H1 (cell line): ENCODE measurements at regions not wholly inside any gene's neighbourhood (a gene's known extent, or its start where the extent isn't known, plus 50 kb on each side); places are given as distances from the start of the nearest gene placed in this dataset.

Experiments
- CTCF ChIA-PET: fragments of 300-600 bp; sonication (Branson Sonifier 250); formaldehyde crosslinking; loops from one replicate; lab custom pipeline; 2021; ENCODE audit not compliant: partially characterized antibody; lab: Charles Lee
- POLR2A ChIA-PET: fragments of 300-600 bp; sonication (Branson Sonifier 250); formaldehyde crosslinking; loops from one replicate; lab custom pipeline; 2021; ENCODE audit warnings: inconsistent platforms; ENCODE audit not compliant: partially characterized antibody; lab: Charles Lee
- DNase-seq, 2 experiments: peaks; one replicate each; pipeline versions ENCODE4 v3.0.0 to v3.0.0-alpha.2; 2010 to 2022; ENCODE audit warnings: low spot score in 2 of 2, low read depth in 1 of 2, mixed read lengths in 1 of 2
- FAIRE-seq: peaks from 2 replicates; lab custom pipeline; 2011; peaks lifted over from hg19 to GRCh38; lab: Jason Lieb, UNC
- H2AFZ ChIP-seq: 2 replicates; pipeline ENCODE4 v1.8.1; 2012; ENCODE audit warnings: low read length, inconsistent platforms
- H2AK5ac ChIP-seq: 2 replicates; pipeline ENCODE4 v1.6.1; 2013; ENCODE audit warnings: low read depth, low read length
- H2BK120ac ChIP-seq: replicated peaks from 2 replicates; pipeline ENCODE3; 2013; ENCODE audit warnings: low read depth, low read length, inconsistent platforms
- H2BK12ac ChIP-seq: 2 replicates; pipeline ENCODE4 v1.6.1; 2013; ENCODE audit warnings: low read depth, low read length
- H2BK15ac ChIP-seq: 2 replicates; pipeline ENCODE4 v1.6.1; 2013; ENCODE audit warnings: low read length
- H2BK20ac ChIP-seq: 2 replicates; pipeline ENCODE4 v1.6.1; 2013; ENCODE audit warnings: low read length
- H2BK5ac ChIP-seq: 2 replicates; pipeline ENCODE4 v1.6.1; 2013; ENCODE audit warnings: low read depth, low read length
- H3K14ac ChIP-seq: 2 replicates; pipeline ENCODE4 v1.6.1; 2013; ENCODE audit warnings: inconsistent platforms; ENCODE audit not compliant: insufficient read length
- H3K18ac ChIP-seq: 2 replicates; pipeline ENCODE4 v1.6.1; 2013; ENCODE audit warnings: low read length; ENCODE audit errors: extremely low read depth
- H3K23ac ChIP-seq: 2 replicates; pipeline ENCODE4 v1.6.1; 2013; ENCODE audit warnings: inconsistent platforms; ENCODE audit not compliant: insufficient read length
- H3K23me2 ChIP-seq: 2 replicates; pipeline ENCODE4 v1.6.1; 2013; ENCODE audit warnings: low read depth, low read length
- H3K27ac ChIP-seq: 2 replicates; pipeline ENCODE4 v1.6.1; 2011; ENCODE audit warnings: low read depth, low read length, inconsistent platforms
- H3K27me3 ChIP-seq, 4 experiments: replicated peaks in 1 of 4; 1 replicate in 1 of 4; 2 replicates in 3 of 4; pipeline versions ENCODE4 v1.6.1 to v1.8.1; 2011 to 2013; ENCODE audit warnings: low read length in 3 of 4, mild to moderate bottlenecking in 3 of 4, inconsistent platforms in 2 of 4, mixed read lengths in 2 of 4, moderate library complexity in 1 of 4; ENCODE audit not compliant: control insufficient read depth in 3 of 4, insufficient read depth in 3 of 4; ENCODE audit errors: extremely low read depth in 1 of 4
- H3K36me3 ChIP-seq, 4 experiments: 2 replicates each; pipeline versions ENCODE4 v1.6.1 to v1.8.1; 2011 to 2013; ENCODE audit warnings: mild to moderate bottlenecking in 4 of 4, low read length in 3 of 4, moderate library complexity in 2 of 4, control low read depth in 1 of 4, inconsistent platforms in 1 of 4; ENCODE audit not compliant: insufficient read depth in 4 of 4, control insufficient read depth in 2 of 4
- H3K4ac ChIP-seq: replicated peaks from 2 replicates; pipeline ENCODE3; 2013; ENCODE audit warnings: low read length, low read depth, mixed read lengths, inconsistent platforms; ENCODE audit not compliant: insufficient read length
- H3K4me1 ChIP-seq, 4 experiments: replicated peaks in 1 of 4; 1 replicate in 1 of 4; 2 replicates in 3 of 4; pipeline versions ENCODE4 v1.6.1 to v1.8.1; 2011 to 2013; ENCODE audit warnings: low read length in 3 of 4, inconsistent platforms in 2 of 4, mixed read lengths in 1 of 4; ENCODE audit not compliant: insufficient read depth in 4 of 4, control insufficient read depth in 3 of 4
- H3K4me2 ChIP-seq, 2 experiments: 2 replicates each; pipeline versions ENCODE4 v1.6.1 to v1.8.1; 2011 to 2013; ENCODE audit warnings: low read depth in 2 of 2, low read length in 2 of 2, control low read depth in 1 of 2, inconsistent platforms in 1 of 2, mild to moderate bottlenecking in 1 of 2; ENCODE audit not compliant: insufficient read depth in 1 of 2
- H3K4me3 ChIP-seq, 4 experiments: fragments of 200-600, 300-600 bp in 1 of 4; sonication (generic), shearing (Covaris generic), sonication (Bioruptor Twin) in 1 of 4; 2 replicates each; pipeline versions ENCODE4 v1.5.1 to v1.8.1; 2011 to 2016; ENCODE audit warnings: low read length in 4 of 4, low read depth in 3 of 4, control low read depth in 2 of 4, inconsistent platforms in 2 of 4, mild to moderate bottlenecking in 2 of 4, mixed read lengths in 1 of 4, moderate library complexity in 1 of 4; ENCODE audit not compliant: insufficient read depth in 2 of 4; ENCODE audit errors: extremely low read depth in 1 of 4
- H3K56ac ChIP-seq: replicated peaks from 2 replicates; pipeline ENCODE3; 2013; ENCODE audit warnings: low read depth, mild to moderate bottlenecking, mixed read lengths, low read length, inconsistent platforms; ENCODE audit not compliant: insufficient read length
- H3K79me1 ChIP-seq: 2 replicates; pipeline ENCODE4 v1.6.1; 2013; ENCODE audit warnings: low read depth, low read length, control low read depth
- H3K79me2 ChIP-seq, 2 experiments: 2 replicates each; pipeline versions ENCODE4 v1.6.1 to v1.8.1; 2012 to 2013; ENCODE audit warnings: low read length in 2 of 2, mild to moderate bottlenecking in 2 of 2, inconsistent platforms in 1 of 2; ENCODE audit not compliant: insufficient read depth in 2 of 2, control insufficient read depth in 1 of 2
- H3K9ac ChIP-seq, 4 experiments: replicated peaks in 1 of 4; 1 replicate in 1 of 4; 2 replicates in 3 of 4; pipeline versions ENCODE4 v1.6.1 to v1.8.1; 2011 to 2013; ENCODE audit warnings: low read depth in 3 of 4, low read length in 3 of 4, control low read depth in 2 of 4, mild to moderate bottlenecking in 2 of 4, moderate library complexity in 2 of 4, inconsistent platforms in 1 of 4; ENCODE audit errors: extremely low read depth in 1 of 4
- H3K9me3 ChIP-seq, 2 experiments: 2 replicates each; pipeline versions ENCODE4 v1.6.1 to v1.8.1; 2012 to 2013; ENCODE audit warnings: mild to moderate bottlenecking in 2 of 2, moderate library complexity in 2 of 2, control low read depth in 1 of 2, inconsistent platforms in 1 of 2, low read depth in 1 of 2, low read length in 1 of 2, mixed read lengths in 1 of 2; ENCODE audit not compliant: insufficient read depth in 2 of 2
- H4K20me1 ChIP-seq, 2 experiments: replicated peaks in 1 of 2; 2 replicates each; pipeline versions ENCODE3 to v1.8.1; 2011 to 2013; ENCODE audit warnings: inconsistent platforms in 2 of 2, low read length in 2 of 2, mild to moderate bottlenecking in 1 of 2; ENCODE audit not compliant: insufficient read depth in 2 of 2, control insufficient read depth in 1 of 2
- H4K5ac ChIP-seq: 2 replicates; pipeline ENCODE4 v1.6.1; 2013; ENCODE audit warnings: low read length, low read depth, mixed read lengths, inconsistent platforms; ENCODE audit not compliant: insufficient read length
- H4K8ac ChIP-seq: 2 replicates; pipeline ENCODE4 v1.8.0; 2013; ENCODE audit warnings: mild to moderate bottlenecking, moderate library complexity, low read length, inconsistent platforms; ENCODE audit not compliant: insufficient read depth; ENCODE audit errors: extremely low read depth
- H4K91ac ChIP-seq: replicated peaks from 2 replicates; pipeline ENCODE3; 2013; ENCODE audit warnings: low read length, mixed read lengths, inconsistent platforms; ENCODE audit not compliant: insufficient read length
- BRCA1 ChIP-seq: IDR thresholded peaks from 2 replicates; pipeline ENCODE4 v1.6.1; 2012; ENCODE audit warnings: low read depth, low read length, improper control_type of control experiment
- CBX5 ChIP-seq: fragments of 300-800, 300-1000 bp; sonication (generic); IDR thresholded peaks from 2 replicates; pipeline ENCODE4 v1.7.1; 2016; ENCODE audit warnings: antibody characterized with exemption, low read length, low read depth
- CEBPB ChIP-seq: IDR thresholded peaks from 2 replicates; pipeline ENCODE4 v1.6.1; 2012; ENCODE audit warnings: low read depth, low read length
- CREB1 ChIP-seq: IDR thresholded peaks from 2 replicates; pipeline ENCODE4 v1.6.1; 2012; ENCODE audit warnings: inconsistent platforms
- JUN ChIP-seq: IDR thresholded peaks from 2 replicates; pipeline ENCODE4 v1.6.1; 2011; ENCODE audit warnings: low read depth, mild to moderate bottlenecking, improper control_type of control experiment, low read length
- SIX5 ChIP-seq: IDR thresholded peaks from 2 replicates; pipeline ENCODE4 v1.6.1; 2011; ENCODE audit warnings: mild to moderate bottlenecking, low read depth, low read length
- WGBS, 2 experiments: shearing (Covaris generic) in 1 of 2; methylation state at CpG; one replicate each; pipeline versions ENCODE4 v1.1.6 to v1.1.7; 2013 to 2015; ENCODE audit warnings: low lambda C conversion rate in 2 of 2, mixed read lengths in 2 of 2, inconsistent platforms in 1 of 2, low coverage in 1 of 2, missing lambda C conversion rate in 1 of 2; ENCODE audit not compliant: insufficient replicate concordance in 2 of 2, insufficient coverage in 1 of 2, insufficient read length in 1 of 2; ENCODE audit errors: extremely low coverage in 1 of 2, missing lambda C conversion rate in 1 of 2; 5-methylcytosine and 5-hydroxymethylcytosine counted together

- Histone ChIP-seq H3K9me3 (no peaks in the 10 kb centered on the region), H4K5ac (no peak overlapping the region), H3K4me3 (no peak overlapping the region), H4K8ac (no peak overlapping the region)
- no peak for FAIRE-seq
- TF ChIP-seq CREB1 = no peak
- TF ChIP-seq BRCA1 = no peak
- TF ChIP-seq JUN = no peak
- no peak for TF ChIP-seq CBX5
- TF ChIP-seq SIX5 = no peak
- no peak for TF ChIP-seq CEBPB
- TF ChIP-seq, all 59 proteins: peak for 0
- no peak overlapping the region for H3K4ac ChIP-seq
- no peak overlapping the region for H2BK20ac ChIP-seq
- H3K4me2 ChIP-seq = no peak overlapping the region
- no peaks in the 10 kb centered on the region for H3K4me1 ChIP-seq
- no peaks in the 10 kb centered on the region for H4K20me1 ChIP-seq
- no peaks in the 10 kb centered on the region for H3K79me1 ChIP-seq
- H3K14ac ChIP-seq = no peak overlapping the region
- no peaks in the 10 kb centered on the region for H3K23me2 ChIP-seq
- ChIA-PET POLR2A (no interaction called here), CTCF (no interaction called here)
- no peak overlapping the region for H2AK5ac ChIP-seq
- H3K27ac ChIP-seq = no peak overlapping the region
- DNase-seq = no peak
- H3K18ac ChIP-seq = no peak overlapping the region
- no peak overlapping the region for H3K9ac ChIP-seq
- no peak overlapping the region; the same call in 1 of the 2 replicates for H2AFZ ChIP-seq
- H3K27me3 ChIP-seq = no peaks in the 10 kb centered on the region
- H3K79me2 ChIP-seq = no peaks in the 10 kb centered on the region
- no peak overlapping the region for H2BK5ac ChIP-seq
- no peak overlapping the region for H3K23ac ChIP-seq
- no peaks in the 10 kb centered on the region for H3K36me3 ChIP-seq
- WGBS, 2 experiments = 91% methylated on average over 4 of the region's 4 CpGs; no CpG with 5 or more reads in 1 of the 2 experiments
- no peak overlapping the region for H4K91ac ChIP-seq
- H2BK120ac ChIP-seq = no peak overlapping the region
- no peak overlapping the region for H2BK12ac ChIP-seq
- H2BK15ac ChIP-seq = no peak overlapping the region
- no peak overlapping the region for H3K56ac ChIP-seq
Measured at GRCh38 chr21:27649323-27649722, 682.4 kb upstream of the ADAMTS5 start.
